NOMO-1 treated with dmso at 0.1 percent for 144 hours (cell line): ENCODE measurements at regions not wholly inside any gene's neighbourhood (a gene's known extent, or its start where the extent isn't known, plus 50 kb on each side); places are given as distances from the start of the nearest gene placed in this dataset.
A peak's percentile ranks its signal among the peaks of the same experiment; 100 is the strongest.

Experiments used
- DNase-seq: peaks from one replicate; lab custom pipeline; 2025; ENCODE audit not compliant: unreplicated experiment; lab: John Stamatoyannopoulos, UW

DNA sequence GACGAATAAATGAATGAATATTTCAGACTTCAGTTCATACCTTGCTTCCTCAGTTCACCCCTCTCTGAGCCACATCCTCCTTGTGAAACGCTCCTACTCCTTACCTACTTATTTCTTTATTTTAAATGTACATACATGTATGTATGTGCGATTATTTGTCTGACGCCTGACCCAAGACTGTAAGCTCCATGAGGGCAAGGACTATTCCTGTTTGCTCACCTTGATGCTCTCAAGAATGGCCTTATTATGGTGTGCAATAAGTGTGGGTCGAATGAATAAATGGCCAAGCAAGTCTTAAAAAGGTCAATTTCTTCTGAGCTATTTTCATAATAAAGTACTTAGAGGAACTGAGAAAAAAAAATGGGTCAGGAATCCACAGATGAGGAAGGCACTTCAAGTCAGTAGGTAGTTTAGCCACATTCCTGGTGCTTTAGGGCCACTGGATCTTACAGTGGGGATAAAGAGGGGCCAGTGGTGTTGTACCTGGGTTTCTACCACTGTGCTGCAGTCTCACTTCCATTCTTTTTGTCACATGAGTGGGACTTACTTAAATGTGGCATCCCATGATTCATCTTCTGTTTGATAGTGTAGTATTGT is 74.7 kb downstream of the SDC1 start:
- DNase-seq, result no peak

DNA sequence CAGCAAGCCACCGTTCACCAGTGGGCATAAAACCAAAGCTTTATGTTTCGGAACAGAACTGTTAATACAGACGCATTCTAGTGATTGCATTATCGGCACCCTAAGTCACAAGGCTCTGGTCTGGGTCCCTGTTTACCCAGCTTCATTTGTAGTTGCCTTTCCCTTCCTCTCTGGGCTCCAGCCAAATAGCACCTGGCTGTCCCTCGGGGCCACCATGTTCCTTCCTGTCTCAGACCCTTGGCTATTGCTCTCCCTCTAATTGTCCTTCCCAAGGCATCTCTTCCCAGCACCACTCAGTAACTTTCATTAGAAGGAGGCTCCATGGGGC is 75.3 kb downstream of the SDC1 start:
- no peak for DNase-seq

DNA sequence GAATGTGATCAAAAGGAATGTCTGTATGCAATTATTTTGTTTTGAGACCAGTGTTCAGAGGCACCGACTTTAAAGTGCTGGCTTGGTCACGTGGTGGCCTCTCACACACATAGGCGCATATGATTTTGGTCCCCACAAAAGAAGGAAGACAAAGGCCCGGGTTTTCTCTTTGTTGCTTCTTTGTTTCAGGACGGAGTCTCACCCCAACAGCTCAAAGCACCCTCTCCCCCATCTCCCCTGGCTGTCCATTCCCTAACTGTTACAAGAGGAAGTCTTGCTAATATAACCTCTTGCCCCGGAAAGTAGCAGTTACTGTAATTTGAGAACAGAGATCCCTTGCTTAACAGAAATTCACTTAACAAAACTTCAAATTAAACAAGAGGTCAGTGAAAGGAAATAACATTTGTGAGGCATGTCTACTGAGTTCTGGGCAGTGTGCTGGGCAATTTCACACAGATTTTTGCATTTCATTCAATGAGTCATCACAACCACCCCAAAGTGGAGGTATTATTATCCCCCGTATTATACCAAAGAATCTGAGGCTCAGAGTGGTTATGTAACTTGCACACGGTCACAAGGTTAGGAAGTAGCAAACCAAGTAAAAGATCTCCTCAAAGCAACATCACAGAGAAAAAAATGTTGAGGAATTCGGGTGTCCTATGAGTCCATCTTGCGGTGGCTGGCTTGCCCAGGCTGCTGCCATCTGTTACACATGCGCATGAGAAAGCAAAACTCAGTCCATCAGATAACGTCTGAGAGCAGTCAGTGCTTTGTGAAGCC is 75.8 kb downstream of the SDC1 start:
- DNase-seq, result no peak

DNA sequence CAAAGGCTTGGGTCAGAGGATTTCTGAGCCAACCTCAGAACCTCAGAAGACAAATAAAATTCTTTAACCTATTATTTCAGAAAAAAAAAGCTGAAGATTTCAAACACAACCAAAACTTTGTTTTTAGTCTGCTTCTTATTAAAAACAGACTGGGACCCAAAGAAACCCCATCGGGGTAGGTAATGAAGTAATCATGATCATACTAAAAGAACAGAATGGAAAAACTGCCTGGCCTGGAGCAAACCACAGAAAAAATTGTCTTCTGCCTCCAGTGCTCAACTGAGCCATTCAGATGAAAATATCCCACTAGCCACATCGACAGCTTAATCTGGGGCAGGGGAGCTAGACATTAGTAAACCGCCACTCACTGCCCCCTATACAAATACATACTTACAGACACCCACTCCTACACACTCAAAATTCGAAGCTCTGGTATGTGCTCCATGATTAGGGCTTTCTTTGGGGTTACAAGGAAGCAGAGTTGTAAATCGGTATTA is 76.5 kb downstream of the SDC1 start:
- DNase-seq, result no peak

DNA sequence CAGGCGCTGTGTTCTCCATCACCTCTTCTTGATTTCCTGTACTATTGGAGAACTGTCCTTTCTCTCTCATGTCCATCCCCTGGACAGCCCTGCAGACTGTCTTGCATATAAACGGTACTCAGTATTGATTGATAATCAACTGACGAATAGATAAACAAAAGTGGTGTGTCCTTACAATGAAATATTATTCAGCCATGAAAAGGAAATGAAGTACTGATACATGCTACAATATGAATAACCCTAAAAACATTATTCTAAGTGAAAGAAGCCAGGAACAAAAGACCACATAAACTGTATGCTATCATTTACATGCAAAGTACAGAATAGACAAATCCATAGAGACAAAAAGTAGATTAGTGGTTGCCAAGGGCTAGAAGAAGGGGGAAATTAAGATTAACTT is 77.6 kb downstream of the SDC1 start:
- no peak for DNase-seq

DNA sequence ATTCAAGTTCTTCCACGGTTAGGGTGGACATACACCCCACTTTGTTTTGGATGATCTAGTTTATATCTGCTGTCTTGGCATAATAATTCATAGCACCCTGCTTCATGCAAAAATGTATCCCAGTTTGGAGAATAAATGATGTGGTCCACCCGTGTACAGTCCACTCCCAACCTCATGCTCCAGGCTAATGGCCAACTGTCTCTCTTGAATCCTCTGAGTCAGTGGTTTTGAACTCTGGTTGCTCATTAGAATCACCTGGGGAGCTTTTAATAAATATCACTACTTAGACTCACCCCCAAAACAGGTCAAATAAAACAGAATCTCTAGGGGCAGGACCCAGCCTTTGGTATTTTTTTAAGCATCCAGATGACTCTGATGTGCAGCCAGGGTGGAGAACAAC is 78.5 kb downstream of the SDC1 start:
- DNase-seq, result no peak

DNA sequence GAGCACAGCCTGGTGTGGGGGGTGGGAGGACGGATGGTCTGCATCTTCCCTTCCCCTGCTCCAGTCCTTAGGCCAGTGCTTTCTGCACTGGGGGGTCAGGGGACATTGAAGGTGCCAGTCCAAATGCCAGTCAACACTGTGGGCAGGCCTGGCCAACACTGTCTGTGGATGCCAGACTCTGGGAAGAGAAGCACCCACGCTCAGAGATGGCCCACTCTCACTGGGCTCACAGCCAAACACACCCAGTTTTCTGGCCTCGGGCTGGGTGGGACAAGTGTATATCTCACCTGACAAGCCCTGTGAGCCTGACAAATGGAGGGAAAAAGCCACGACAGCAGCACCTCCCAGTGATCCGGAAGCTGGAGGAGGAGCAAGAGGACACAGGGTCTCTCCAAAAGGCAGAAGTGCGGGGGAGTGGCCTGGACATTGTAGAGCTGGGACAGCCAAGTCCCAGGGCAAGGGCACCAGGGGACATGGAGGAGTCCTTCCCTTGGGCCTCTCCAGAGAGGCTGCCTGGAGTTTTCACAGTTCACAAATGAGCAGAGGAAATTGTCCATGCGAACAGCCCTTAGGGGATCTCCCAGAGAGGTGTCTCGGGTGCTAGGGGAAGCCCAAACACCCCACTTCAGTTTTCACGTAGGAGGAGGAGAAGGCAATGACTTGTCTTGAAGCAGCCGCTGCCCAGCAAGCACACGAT is 79.3 kb downstream of the SDC1 start:
- no peak for DNase-seq

DNA sequence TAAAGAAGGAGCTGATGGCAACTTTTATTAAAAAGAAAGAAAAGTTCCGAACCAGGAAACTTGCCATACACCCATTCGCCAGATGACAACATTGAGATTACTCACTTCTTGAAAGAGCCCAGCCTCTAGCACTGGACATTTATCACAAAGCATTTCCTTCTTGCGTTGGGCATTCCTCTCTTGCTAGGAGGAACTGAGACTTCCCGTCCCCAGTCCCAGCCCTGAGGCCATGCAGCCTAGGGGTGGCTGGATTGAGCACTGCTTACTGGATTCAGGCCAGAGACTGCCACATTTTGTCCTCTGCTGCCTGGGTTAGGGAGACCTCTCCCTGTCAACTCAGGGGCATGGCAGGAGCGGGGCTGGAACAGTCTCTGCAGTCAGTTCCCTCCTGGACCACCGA is 80.1 kb downstream of the SDC1 start:
- DNase-seq, result no peak

DNA sequence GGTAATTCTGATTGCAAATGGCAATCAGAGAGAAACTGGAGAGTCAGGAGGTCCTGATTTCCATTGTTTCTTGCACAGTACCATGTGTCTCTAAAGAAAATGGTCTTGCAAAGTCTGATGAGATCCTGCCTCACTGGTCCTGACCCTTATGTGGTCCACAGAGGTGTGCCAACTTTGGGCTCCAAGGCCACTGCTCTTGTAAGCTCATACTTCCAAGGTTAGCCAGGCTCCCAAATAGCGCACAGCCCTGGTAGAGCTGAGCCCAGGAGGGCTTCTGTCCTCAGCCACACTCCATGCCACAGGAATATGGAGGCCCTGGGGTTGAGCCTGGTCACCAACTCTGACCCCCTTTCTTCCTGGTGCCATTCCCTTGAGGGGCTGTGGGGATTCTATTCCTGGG is 80.7 kb downstream of the SDC1 start:
- DNase-seq, result no peak

DNA sequence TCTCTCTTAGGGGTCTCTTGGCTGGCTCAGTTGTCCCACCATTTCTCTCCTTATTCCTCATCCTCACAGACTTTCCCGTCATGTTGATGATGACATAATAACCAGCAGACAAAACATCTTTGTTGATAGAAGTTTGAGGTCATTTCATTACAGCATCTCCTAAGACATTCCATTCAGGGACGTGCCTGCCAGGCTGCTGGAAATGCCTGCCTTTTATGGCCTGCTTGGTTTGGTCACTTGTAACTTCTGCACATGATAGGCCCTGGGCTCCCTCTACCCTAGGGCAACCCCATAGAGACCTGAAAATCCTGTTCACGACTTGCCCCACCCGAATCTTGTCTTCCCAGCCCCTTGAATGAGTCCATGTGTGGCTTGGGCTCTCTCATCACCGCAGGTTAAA is 81.7 kb downstream of the SDC1 start:
- DNase-seq, result no peak

DNA sequence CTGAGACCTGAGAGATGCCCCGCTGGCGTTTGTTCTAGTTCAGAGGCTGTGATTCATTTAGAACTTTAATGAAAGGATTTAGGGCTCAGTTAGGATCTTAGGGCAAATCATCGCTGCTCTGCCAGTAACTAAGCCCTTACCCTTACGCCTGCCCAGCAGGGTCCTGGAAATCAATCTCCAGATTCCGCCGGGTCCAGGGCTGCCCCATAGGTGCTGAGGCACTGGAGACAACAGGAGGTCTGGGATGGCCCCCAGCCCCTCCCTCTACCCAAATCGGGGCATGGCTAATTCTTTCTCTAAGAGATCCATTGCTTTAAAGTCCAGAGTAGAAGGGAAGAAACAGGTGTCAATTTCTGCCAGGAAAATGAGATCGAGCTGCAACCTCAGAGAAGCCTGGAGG is 83.1 kb downstream of the SDC1 start:
- no peak for DNase-seq

DNA sequence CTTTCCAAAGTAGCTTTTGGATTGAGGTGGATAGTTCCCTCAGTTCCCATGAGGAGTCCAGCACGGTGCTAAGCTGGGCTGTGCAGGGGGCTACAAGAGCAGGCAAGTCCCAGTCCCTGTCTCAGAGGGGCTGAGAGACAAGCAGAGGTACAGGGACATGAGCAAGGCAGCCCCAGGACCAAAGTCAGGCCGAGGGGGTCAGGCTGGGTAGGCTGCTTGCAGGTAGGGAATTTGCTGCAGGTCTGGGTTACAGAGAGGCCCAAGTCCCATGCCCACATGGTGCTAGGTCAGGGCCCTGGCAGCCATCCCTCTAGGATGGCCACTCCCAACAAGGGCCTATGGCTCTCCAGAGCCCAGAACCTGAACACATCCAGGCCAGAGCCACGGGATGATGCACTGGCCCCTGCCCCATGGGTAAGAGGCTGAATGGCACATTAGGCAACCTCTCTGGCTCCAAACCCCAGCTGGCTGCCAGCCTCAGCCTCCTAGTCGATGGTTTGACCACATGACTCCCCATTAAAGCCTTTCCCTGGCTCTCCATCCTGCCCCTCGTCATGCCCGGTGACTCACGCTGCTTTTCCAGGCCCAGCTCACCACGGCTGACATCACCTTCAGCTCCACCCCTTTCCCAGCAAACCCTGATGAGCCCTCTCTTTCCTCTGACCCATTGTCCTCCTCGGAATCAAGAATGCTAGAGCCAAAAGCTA is 83.7 kb downstream of the SDC1 start:
- no peak for DNase-seq

DNA sequence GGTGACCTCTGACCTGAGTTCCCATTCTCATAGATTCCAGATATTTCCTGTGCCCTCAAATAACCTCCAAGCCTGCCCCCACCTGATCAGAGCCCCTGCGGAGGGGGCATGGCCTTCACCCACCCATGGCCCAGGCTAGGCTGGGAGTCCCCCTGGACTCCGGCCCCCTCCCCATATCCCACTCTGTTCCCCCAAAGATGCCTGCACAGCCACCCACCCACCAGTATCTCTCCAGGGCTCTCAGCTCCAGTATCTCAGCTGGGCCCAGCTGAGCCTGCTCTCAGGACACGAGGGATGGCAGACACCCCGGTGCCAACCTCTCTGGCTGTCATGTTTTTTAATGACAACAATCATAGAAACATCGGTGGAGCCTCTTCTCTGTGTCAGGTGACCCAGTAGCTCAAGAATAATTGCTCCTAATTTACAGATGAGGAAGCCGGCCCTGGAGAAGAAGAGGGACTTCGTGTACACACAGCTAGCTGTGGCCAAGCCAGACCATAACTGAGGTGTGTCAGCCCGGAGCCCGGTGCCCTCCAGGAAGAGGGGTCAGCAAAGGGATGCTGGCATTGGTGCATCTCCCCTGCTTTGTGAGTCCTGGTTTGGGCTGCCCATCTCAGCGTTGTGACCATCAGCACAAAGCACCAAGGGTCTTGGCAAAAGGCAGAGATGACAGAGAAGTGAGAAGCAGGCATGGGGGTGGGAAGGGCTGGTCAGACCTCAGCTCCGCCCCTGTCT is 84.4 kb downstream of the SDC1 start:
- DNase-seq, result no peak

DNA sequence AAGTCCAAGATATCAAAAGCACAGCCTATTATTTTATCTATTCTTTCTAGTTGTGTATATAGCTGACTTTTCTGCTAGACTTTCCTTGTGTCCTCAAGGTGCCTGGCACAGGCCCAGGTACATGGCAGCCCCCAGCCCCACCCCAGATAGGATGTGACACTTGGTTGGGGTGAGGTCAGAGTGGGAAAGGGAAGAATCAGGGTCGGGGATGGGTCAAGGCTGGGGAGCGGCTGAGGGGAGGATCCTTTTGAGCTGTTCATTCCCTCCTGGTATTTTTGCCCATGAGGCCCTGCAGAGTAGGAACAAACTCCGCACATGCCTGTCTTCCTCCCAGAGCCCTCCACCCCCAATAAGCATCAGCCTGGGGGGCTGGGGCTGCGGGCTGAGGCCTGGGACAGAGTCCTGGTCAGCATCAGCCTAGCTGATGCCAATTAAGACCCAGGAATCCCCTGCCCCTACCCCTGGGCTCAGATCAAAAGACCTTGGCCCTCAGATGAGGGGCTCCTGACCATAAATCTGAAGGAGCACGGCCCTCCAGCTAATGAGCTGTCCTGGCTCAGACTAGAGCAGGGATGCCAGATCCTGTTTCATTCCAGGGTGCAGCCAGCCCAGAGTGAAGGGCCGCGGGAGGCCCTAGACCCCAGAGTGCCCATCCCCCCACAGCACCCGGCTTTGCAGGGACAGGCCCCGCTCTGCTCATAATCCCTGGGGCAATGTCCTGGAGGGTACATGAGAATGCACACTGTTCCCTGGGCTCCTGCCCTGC is 85.3 kb downstream of the SDC1 start:
- DNase-seq, result no peak

DNA sequence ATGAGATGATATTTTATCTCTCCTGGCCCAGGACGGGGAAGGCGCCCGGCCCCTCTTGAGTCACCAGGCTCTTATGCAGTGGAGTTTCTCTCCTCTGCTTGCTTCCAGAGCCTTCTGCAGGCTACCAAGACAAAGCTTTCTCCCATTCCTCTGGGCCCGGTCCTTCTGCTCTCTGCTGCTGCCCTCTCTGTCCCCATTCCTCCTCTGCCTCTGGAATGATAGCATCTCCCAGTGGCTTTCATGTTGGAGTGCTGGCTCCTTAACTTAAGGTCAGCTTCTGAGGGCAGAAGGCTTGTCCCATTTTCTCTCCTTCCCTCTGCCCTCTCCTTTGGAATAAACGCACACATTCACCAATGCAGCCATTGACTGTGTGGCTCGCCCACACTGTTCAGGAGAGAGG is 86.2 kb downstream of the SDC1 start:
- DNase-seq, result no peak

DNA sequence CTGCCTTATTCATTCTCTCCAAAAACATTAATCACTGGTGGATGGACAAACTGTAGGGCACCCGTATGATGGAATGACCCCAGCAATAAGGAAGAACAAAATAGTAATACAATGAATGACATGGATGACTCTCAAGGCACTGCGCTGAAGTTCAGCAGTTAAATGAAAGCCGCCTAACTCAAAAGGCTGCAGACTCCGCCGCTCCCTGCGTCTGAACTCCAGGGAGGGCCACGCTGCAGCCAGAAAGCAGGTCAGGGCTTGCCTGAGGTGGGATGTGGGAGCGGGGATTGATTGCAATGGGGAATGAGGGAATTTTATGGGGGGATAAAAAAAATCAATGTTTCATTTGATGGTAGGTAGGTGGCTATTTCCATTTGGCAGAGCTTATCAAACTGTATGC is 86.5 kb upstream of the LAPTM4A start:
- no peak for DNase-seq

DNA sequence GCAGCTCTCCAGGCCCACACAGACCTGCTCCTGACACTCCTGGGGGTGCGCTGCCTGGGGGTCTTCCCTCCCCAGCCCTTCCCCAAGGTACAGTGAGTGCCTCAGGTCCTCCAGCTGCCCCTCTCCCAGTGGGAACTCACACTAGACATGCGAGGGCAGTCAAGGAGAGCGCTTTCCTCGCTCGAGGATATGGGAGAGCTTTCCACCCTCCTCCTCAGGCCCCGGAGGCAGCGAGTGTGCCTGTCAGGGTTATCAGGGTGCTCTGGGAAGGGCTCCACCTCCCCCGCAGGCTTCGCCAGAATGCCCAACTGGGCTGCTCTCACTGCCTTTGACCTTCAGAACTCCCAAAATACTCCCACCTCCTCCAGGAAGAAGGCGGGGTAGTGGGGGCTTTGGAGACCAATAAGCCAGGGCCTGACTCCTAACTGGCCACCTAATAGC is 85.7 kb upstream of the LAPTM4A start:
- DNase-seq, result no peak

DNA sequence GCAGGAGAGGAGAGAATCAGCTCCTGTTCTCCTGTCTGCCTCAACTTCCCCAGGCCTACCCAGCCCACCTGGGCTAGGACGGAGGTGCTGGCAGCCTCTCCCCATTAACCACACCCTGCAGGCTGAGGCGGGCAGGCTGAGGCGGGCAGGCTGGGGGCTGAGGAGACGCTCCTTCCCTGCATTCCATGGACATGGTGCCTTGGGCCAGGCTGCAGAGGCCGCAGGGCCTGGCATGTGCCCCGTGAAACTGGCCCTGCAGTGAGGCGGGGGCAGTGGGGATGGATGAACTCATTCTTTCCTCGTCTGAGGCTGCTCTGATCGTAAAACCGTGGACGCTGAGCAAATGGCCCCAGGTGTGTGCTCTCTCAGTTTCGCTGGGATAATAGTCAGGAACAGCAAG is 84.7 kb upstream of the LAPTM4A start:
- DNase-seq, result no peak

DNA sequence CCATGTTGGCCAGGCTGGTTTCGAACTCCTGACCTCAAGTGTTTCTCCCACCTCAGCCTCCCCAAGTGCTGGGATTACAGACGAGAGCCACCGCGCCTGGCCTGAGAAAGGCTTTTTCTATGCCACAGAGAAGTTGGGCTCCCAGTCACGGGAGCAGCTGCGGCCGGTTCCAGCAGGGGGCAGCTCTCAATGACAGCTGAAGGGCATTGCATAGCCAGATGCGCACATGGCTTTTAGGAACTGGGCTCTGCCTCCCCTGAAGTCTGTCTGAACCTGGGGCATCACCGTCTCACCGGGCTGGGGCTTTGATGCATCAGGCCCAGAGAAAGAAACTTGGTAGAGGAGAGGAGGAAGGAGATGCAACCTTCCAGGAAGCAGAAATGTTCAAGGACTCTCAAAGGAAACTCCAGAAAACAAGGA is 84.2 kb upstream of the LAPTM4A start:
- DNase-seq, result peak; percentile 27

DNA sequence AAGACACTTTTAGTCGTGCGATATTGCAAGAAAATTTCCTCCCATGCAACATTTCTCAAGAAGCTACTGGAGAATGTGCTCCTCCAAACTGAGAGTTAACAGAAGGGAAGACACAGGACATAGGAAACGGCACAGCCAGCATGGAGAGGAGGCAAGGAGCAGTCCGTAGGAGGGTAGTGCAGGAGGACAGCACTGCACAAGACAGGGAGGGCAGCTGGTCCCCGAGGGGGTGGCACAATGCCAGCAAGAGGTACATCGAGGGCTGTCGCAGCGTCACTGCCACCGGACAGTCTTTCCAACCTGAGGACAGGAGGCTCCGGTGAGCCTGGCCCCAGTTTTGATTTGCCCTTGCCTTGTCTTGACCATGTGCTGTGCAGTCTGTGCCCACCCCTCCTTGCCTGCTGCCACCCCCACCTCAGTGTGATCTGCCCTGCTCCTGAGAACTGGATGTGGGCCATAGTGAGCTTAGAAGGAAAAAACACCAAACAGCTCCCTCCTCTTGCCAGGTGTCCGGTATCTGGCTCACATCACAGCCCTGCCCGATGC is 81.6 kb upstream of the LAPTM4A start:
- no peak for DNase-seq
